HL-60 (cell line): ENCODE measurements at regions not wholly inside any gene's neighbourhood (a gene's known extent, or its start where the extent isn't known, plus 50 kb on each side); places are given as distances from the start of the nearest gene placed in this dataset.

Experiments
- DNase-seq, 2 experiments: peaks; one replicate each; pipeline ENCODE4 v3.0.0-alpha.2; 2010 to 2020; ENCODE audit warnings: low read depth in 1 of 2, low spot score in 1 of 2
- H3K27ac ChIP-seq: fragments of 250-450 bp; sonication (Bioruptor Pico); replicated peaks from 2 replicates; pipeline ENCODE4 v1.5.1; 2020; ENCODE audit warnings: mild to moderate bottlenecking, moderate library complexity
- H3K27me3 ChIP-seq: fragments of 250-450 bp; sonication (Bioruptor Pico); 2 replicates; pipeline ENCODE4 v1.5.1; 2021; ENCODE audit warnings: mild to moderate bottlenecking, moderate library complexity; ENCODE audit not compliant: insufficient read depth, poor library complexity, severe bottlenecking
- H3K4me3 ChIP-seq: replicated peaks from 2 replicates; pipeline ENCODE4 v1.5.1; 2011; ENCODE audit warnings: mild to moderate bottlenecking, control low read depth, low read length; ENCODE audit not compliant: insufficient read depth
- GABPA ChIP-seq: IDR thresholded peaks from 2 replicates; pipeline ENCODE4 v1.6.1; 2012; ENCODE audit warnings: low read depth
- POLR2AphosphoS5 ChIP-seq: IDR thresholded peaks from 2 replicates; pipeline ENCODE4 v1.6.1; 2012; ENCODE audit warnings: low read depth
- SPI1 ChIP-seq: IDR thresholded peaks from 2 replicates; pipeline ENCODE4 v1.6.1; 2012; ENCODE audit warnings: low read depth, mild to moderate bottlenecking, borderline replicate concordance
- TF ChIP-seq, protein P1 (sequence below): IDR thresholded peaks from one replicate; pipeline ENCODE4 v1.5.1; 2011; ENCODE audit warnings: low read length, control low read depth, inconsistent platforms; ENCODE audit not compliant: insufficient read depth
- TF ChIP-seq, protein P2 (sequence below): IDR thresholded peaks from 2 replicates; pipeline ENCODE4 v1.6.1; 2012; ENCODE audit warnings: low read depth; ENCODE audit not compliant: insufficient replicate concordance

DNA sequence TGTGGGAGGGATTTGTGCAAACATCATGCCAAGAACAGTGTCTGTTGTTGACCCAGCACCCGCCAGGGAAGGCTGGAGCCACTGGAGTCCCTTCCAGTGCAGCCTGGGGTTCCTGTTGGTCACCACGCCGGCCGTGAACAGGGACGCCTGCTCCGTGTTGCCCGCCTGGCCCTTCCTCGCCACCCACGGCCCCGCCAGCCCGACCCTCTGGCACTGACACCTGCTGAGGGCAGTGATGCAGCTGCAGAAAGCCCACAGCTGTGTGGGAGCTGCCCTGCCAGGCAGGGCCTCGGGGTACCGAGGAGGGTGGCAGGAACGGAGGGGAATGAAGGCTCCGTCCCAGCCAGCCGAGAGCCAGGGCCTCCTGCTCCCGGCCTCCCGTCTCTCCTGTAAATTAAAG lies 75.5 kb upstream of the SLCO4A1 start:
- TF ChIP-seq POLR2AphosphoS5 (no peak), SPI1 (no peak), GABPA (no peak)
- TF ChIP-seq, protein P1, sequence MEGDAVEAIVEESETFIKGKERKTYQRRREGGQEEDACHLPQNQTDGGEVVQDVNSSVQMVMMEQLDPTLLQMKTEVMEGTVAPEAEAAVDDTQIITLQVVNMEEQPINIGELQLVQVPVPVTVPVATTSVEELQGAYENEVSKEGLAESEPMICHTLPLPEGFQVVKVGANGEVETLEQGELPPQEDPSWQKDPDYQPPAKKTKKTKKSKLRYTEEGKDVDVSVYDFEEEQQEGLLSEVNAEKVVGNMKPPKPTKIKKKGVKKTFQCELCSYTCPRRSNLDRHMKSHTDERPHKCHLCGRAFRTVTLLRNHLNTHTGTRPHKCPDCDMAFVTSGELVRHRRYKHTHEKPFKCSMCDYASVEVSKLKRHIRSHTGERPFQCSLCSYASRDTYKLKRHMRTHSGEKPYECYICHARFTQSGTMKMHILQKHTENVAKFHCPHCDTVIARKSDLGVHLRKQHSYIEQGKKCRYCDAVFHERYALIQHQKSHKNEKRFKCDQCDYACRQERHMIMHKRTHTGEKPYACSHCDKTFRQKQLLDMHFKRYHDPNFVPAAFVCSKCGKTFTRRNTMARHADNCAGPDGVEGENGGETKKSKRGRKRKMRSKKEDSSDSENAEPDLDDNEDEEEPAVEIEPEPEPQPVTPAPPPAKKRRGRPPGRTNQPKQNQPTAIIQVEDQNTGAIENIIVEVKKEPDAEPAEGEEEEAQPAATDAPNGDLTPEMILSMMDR, result no peak
- TF ChIP-seq, protein P2, sequence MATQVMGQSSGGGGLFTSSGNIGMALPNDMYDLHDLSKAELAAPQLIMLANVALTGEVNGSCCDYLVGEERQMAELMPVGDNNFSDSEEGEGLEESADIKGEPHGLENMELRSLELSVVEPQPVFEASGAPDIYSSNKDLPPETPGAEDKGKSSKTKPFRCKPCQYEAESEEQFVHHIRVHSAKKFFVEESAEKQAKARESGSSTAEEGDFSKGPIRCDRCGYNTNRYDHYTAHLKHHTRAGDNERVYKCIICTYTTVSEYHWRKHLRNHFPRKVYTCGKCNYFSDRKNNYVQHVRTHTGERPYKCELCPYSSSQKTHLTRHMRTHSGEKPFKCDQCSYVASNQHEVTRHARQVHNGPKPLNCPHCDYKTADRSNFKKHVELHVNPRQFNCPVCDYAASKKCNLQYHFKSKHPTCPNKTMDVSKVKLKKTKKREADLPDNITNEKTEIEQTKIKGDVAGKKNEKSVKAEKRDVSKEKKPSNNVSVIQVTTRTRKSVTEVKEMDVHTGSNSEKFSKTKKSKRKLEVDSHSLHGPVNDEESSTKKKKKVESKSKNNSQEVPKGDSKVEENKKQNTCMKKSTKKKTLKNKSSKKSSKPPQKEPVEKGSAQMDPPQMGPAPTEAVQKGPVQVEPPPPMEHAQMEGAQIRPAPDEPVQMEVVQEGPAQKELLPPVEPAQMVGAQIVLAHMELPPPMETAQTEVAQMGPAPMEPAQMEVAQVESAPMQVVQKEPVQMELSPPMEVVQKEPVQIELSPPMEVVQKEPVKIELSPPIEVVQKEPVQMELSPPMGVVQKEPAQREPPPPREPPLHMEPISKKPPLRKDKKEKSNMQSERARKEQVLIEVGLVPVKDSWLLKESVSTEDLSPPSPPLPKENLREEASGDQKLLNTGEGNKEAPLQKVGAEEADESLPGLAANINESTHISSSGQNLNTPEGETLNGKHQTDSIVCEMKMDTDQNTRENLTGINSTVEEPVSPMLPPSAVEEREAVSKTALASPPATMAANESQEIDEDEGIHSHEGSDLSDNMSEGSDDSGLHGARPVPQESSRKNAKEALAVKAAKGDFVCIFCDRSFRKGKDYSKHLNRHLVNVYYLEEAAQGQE, result no peak
- peaks cover 10% of the 10 kb centered on the region for H3K27me3 ChIP-seq
- no peak overlapping the region for H3K27ac ChIP-seq
- no peak for DNase-seq
- no peak overlapping the region for H3K4me3 ChIP-seq

DNA sequence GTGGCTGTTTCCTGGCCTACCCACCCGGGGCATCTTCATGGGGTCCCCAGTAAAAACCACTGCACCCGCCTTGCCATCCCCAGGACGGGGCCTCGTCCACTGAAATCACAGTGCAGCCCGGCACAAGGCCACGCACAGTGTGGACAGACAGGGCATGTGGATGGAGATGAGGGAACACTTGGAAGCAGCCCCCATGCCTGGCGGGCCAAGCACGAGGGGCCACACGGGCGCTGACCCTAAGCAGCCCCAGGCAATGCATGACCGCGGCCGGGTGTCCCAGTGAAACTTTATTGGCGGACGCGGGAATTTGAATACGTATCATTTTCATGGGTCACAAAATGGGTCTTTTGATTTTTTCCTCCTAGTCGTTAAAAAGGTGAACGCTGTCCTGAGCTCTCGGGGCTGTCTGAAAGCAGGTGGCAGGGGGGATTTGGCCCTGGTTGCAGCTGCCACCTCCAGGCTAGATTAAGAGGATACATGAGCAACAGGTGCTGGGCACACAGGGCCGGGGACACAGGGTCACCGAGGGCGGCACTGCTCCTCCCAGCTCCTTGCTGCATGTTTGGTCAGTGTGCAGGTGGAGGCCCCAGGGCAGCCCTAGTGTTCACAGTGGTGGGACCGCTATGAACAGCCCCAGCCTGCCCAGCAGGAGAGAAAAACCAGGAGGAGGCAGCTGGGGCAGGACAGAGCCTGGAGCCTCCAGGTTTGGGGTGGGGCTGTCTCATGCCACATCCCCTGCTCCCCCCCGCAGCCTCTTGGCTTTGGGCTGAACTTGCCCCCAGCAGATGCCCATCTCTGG lies 74.9 kb upstream of the SLCO4A1 start:
- Histone ChIP-seq H3K27me3 (peaks cover 10% of the 10 kb centered on the region), H3K27ac (no peak overlapping the region), H3K4me3 (no peak overlapping the region)
- TF ChIP-seq GABPA (no peak), SPI1 (no peak), POLR2AphosphoS5 (no peak)
- TF ChIP-seq, protein P1, result no peak
- TF ChIP-seq, protein P2, result no peak
- DNase-seq, result no peak

DNA sequence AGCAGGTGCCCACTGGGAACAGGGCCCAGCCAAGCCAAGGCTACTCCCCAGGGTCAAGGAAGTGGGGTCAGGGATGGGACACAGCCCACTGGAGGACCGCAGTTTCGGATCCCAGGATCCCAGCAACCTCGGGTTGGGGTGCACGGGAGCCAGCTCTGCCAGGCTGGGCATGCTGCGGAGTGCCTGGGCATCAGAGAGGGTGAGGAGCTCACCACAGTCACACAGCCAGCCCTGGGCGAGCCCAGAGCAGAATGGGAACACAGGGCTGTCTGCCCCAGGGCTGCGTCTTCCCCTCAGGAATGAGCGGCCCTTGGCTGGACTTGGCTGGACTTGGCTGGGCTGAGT lies 74.3 kb upstream of the SLCO4A1 start:
- TF ChIP-seq SPI1, result no peak
- TF ChIP-seq, protein P2, result no peak
- TF ChIP-seq, protein P1, result no peak
- no peak for TF ChIP-seq POLR2AphosphoS5
- TF ChIP-seq GABPA, result no peak
- Histone ChIP-seq H3K27ac (no peak overlapping the region), H3K27me3 (peaks cover 15% of the 10 kb centered on the region), H3K4me3 (no peak overlapping the region)
- DNase-seq, result no peak
